ENCODE measurements at regions not wholly inside any gene's neighbourhood (a gene's known extent, or its start where the extent isn't known, plus 50 kb on each side); places are given as distances from the start of the nearest gene placed in this dataset.
"Not testable (repeated sequence)": the region's sequence is repeated elsewhere in the genome, so short reads cannot be mapped to it uniquely, and the experiment has no call there.

GRCh38 chr20:40634891-40635290, 54.1 kb downstream of the MAFB start:
- in situ Hi-C loops (cut with MboI; ENCODE audit: low sequenced_read_pairs) = no loop called here

DNA sequence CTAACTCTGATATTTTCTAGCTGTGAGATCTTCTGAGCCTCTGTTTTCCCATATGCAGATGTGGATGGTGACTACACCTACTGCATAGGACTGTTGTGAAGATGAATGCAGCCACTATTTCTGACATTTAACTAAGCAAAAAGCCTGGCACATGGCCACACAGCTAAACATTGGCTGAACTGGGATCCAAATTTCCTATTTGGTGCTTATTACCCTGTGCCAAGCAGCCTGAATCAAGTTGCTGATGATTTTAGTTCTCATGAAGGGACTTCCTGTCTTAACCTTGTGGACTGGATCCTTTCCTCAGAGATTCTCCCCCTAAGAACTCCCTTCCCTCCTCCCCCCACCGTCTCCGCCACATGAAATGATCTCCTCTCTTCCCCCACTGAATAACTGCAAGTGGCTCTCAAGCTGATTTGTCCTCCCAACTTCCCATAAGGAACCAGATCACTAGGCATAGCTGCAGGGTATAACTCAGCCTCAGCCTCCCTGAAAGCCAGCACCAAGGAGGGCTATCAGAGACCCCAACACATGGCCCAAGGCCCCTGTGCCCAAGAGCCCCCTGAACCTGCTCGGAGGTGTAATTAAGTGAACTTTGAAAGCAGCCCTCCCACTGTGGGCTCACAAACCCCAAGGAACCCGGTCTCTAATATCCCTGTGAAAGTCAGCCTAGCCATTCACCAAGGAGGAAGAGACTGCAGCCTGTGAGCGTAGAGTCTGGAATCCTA, 55.7 kb downstream of the MAFB start:
- in situ Hi-C loops (cut with MboI; ENCODE audit: low sequenced_read_pairs) = no loop called here

GRCh38 chr20:40632346-40632976, 56.6 kb downstream of the MAFB start:
- in situ Hi-C loops (cut with MboI; ENCODE audit: low sequenced_read_pairs) = no loop called here

- in situ Hi-C loops (cut with MboI; ENCODE audit: low sequenced_read_pairs) = no loop called here
These were observed 57.9 kb downstream of the MAFB start for GRCh38 chr20:40631119-40631631.

DNA sequence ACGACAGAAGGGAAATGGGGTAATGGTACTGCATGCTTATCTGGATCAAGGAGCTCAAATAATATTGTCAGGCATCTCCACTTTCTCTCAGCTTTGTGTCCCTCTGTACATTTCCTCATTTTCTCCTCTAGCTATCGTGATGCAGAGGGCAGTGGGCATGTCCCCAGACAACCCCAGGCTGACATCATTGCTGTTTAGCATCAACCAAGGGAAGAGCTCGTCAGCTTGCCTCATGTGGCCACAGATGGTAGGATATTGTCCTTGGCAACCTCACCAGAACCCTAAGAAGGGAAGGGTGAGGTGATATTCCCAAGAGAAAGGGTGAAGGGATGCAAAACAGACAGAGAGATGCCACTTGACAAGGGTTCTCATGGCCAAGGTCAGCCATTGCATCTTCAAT, 58.3 kb downstream of the MAFB start:
- in situ Hi-C loops (cut with MboI; ENCODE audit: low sequenced_read_pairs) = no loop called here

DNA sequence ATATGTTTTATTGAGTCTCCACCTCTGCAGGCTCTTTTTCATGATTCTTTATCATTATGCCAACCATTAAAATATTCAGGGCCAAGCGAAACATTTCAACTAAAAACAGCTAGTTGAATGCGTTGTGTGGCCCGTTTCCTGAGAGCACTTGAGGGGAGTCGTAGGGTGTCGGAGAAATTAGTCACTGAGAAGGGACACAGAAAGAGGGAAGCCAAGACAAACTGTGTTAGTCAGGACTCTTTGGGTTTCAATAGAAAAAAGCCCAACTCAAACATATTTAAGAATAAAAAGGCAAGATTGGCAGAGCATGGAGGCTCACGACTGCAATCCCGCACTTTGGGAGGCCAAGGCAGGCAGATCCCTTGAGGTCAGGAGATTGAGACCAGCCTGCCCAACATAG, 58.9 kb downstream of the MAFB start:
- in situ Hi-C loops (cut with MboI; ENCODE audit: low sequenced_read_pairs) = no loop called here

- in situ Hi-C loops (cut with MboI; ENCODE audit: low sequenced_read_pairs) = no loop called here
These were observed 60.2 kb downstream of the MAFB start for GRCh38 chr20:40628877-40629276.

- in situ Hi-C loops (cut with MboI; ENCODE audit: low sequenced_read_pairs) = not testable (repeated sequence)
These were observed 70.0 kb downstream of the MAFB start for GRCh38 chr20:40619053-40619452.

- in situ Hi-C loops (cut with MboI; ENCODE audit: low sequenced_read_pairs) = no loop called here
These were observed 71.4 kb downstream of the MAFB start for GRCh38 chr20:40617594-40617993.

GRCh38 chr20:40612837-40613236, 76.2 kb downstream of the MAFB start:
- in situ Hi-C loops (cut with MboI; ENCODE audit: low sequenced_read_pairs) = no loop called here

DNA sequence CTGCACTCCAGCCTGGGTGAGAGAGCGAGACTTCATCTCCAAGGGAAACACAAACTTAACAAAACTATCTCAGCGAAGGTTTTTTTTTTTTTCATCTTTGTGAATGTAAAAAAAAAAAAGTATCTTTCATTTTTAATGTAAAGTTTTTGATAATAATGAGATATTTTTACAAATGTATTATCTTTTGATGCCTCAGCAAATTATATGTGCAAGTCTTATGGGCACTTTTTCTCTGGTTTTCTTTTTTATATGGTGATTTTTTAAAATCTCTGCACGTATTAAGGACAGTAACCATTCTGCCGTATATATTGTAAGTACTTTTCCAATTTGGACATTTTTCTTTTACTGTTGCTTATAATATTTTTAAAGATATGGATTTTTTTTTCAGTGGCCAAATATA, 76.8 kb downstream of the MAFB start:
- in situ Hi-C loops (cut with MboI; ENCODE audit: low sequenced_read_pairs) = no loop called here

DNA sequence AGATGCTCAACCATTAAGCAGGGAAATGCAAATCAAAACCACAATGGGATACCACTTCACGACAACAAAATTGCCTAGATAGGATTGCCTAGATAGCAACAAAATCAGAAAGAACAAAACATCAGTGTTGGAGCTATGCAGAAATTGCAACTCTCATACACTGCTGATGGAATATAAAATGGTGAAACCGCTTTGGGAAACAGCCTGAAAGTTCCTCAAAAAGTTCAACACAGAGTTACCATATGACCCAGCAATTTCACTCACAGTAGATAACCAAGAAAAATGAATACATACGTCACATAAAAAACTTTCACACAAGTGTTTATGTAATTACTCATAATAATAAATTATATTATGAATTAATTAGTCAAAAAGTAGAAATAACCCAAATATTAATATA, 78.3 kb downstream of the MAFB start:
- in situ Hi-C loops (cut with MboI; ENCODE audit: low sequenced_read_pairs) = no loop called here

GRCh38 chr20:40607927-40608326, 81.1 kb downstream of the MAFB start:
- in situ Hi-C loops (cut with MboI; ENCODE audit: low sequenced_read_pairs) = no loop called here

- in situ Hi-C loops (cut with MboI; ENCODE audit: low sequenced_read_pairs) = no loop called here
These were observed 82.4 kb downstream of the MAFB start for GRCh38 chr20:40606660-40607059.

GRCh38 chr20:40606237-40606636, 82.8 kb downstream of the MAFB start:
- in situ Hi-C loops (cut with MboI; ENCODE audit: low sequenced_read_pairs) = no loop called here

GRCh38 chr20:40604416-40604815, 84.6 kb downstream of the MAFB start:
- in situ Hi-C loops (cut with MboI; ENCODE audit: low sequenced_read_pairs) = no loop called here

GRCh38 chr20:40603057-40603651, 85.9 kb downstream of the MAFB start:
- in situ Hi-C loops (cut with MboI; ENCODE audit: low sequenced_read_pairs) = no loop called here

DNA sequence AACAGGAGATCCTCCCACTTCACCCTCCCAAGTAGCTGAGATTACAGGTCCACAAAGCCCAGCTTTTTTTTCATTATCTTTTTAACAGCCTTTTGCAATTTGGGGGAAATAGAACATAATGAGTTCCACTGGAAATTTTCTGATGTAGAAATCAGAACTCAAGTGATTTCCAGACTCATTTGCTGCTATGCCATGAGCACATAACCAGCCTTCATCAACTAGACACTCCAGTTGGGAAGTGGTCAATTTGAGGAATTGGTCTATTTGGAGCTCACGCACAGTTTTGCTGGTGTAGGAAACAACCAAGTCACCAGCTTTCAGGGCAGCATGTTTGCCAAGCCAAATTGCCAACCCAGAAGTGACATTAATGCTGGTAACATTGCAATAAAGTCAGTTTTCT, 86.7 kb downstream of the MAFB start:
- in situ Hi-C loops (cut with MboI; ENCODE audit: low sequenced_read_pairs) = no loop called here

DNA sequence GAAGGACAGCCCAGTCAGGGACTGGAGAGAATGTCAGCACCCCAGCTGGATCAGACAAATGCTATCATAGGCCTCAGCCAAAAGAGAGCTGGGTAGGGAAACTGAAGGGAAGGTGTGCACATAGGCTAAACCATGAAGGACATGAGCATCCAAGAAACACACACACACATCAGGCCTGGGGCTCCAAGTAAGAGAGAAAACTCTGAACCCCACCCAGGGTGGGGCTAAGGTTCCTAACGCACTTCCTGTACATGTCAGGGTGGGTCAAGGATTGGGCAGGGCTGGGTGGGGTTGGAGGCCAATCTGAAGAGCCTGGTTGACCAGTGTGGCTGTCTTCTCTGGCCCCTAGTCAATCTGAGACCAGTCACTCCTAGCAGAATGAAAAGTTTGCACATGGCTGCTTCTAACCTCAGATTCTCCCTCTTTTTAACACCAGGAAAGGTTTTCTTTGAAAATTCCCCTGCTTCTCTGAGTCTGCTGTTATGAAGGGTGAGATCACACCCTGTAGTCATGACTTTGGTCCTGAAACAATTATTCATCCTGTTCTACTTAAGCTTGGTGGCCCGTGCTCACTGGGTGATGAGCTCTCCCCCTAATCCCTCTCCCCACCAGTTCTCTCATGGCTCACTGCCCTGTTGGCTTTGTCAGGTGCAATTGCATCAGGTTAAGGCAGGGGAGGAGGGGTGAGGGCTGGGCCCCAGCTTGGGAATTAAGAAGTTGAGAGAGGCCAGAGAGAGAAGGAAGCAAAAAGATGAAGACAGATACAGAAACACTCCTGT, 88.4 kb downstream of the MAFB start:
- in situ Hi-C loops (cut with MboI; ENCODE audit: low sequenced_read_pairs) = no loop called here

DNA sequence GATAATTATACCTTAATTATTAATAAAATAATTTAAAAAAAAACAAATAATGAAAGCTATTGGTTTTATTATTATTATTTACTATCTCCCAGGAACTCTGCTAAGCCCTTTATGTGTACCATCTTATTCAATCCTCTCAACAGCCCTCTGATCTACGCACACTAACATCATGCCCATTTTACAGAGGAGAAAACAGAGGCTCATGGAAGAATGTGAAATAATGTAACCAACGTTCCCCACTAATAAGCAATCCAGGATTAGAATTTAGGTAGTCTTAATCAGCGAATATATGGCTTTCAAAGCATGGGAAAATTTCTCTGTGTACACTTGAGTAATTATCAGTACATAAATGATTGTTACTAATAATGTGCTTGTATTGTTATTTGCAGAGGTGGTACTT, 89.0 kb downstream of the MAFB start:
- in situ Hi-C loops (cut with MboI; ENCODE audit: low sequenced_read_pairs) = no loop called here

DNA sequence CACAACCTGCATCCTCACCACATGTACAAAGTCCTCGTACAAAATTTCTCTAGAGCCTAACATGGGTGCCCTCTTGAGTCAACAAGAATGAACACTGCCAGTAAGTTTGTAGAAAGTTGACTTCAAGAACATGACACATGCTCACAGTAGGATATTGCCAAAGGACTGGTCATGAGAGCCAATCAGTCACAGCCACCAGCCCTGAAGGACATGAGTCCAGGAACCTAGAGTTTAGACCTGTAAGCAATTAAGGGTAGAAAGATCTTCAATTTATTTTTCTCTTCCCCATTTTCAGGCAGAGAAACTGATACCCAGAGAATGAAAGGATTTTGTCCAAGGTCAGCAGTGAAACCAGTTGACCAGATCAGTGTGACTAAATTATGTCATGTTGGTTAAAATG, 96.1 kb downstream of the MAFB start:
- in situ Hi-C loops (cut with MboI; ENCODE audit: low sequenced_read_pairs) = no loop called here
